ENCODE measurements at regions not wholly inside any gene's neighbourhood (a gene's known extent, or its start where the extent isn't known, plus 50 kb on each side); places are given as distances from the start of the nearest gene placed in this dataset.
"Not testable (repeated sequence)": the region's sequence is repeated elsewhere in the genome, so short reads cannot be mapped to it uniquely, and the experiment has no call there.

DNA sequence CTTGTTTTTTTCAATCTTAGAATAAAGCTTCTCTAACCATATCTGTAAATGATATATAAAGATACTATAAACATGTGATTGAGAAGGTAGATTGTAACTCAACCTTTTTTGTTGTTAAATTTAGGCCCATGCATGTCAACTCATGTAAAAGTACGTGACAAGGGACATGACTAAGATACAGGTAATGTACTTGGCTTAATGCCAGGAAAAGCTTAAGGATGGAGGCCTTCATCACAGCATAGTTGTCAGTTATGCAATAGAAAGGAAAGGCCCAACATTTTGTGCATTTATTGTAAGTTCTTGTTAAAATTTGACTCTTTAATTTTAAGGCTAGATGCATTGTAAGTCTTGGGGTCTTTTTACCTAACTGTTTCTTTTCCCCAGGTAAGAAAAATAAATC, 305.1 kb downstream of the LTN1 start:
- no peaks in the 10 kb centered on the region for H3K36me3 ChIP-seq (ENCODE audit: insufficient read depth, low read length, poor library complexity, severe bottlenecking)
- no peak for DNase-seq (ENCODE audit: low spot score)
- no TSS peak for BruUV-seq (replicated peaks)
- CTCF ChIA-PET, result no interaction called here
- intact Hi-C loops (cut with micrococcal nuclease; ENCODE audit: unreplicated experiment), result no loop called here
- H3K4me1 ChIP-seq (ENCODE audit: insufficient read depth, low read length, poor library complexity, severe bottlenecking), result no peaks in the 10 kb centered on the region
- no peaks in the 10 kb centered on the region for H3K27me3 ChIP-seq (replicated peaks; ENCODE audit: insufficient read depth, low read depth, low read length, poor library complexity)
- TF ChIP-seq EZH2 (IDR thresholded peaks at IDR 0.05; ENCODE audit: borderline replicate concordance, low read depth, low read length, poor library complexity, severe bottlenecking), result no peak
- TF ChIP-seq, protein P1, sequence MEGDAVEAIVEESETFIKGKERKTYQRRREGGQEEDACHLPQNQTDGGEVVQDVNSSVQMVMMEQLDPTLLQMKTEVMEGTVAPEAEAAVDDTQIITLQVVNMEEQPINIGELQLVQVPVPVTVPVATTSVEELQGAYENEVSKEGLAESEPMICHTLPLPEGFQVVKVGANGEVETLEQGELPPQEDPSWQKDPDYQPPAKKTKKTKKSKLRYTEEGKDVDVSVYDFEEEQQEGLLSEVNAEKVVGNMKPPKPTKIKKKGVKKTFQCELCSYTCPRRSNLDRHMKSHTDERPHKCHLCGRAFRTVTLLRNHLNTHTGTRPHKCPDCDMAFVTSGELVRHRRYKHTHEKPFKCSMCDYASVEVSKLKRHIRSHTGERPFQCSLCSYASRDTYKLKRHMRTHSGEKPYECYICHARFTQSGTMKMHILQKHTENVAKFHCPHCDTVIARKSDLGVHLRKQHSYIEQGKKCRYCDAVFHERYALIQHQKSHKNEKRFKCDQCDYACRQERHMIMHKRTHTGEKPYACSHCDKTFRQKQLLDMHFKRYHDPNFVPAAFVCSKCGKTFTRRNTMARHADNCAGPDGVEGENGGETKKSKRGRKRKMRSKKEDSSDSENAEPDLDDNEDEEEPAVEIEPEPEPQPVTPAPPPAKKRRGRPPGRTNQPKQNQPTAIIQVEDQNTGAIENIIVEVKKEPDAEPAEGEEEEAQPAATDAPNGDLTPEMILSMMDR (conservative IDR thresholded peaks at IDR 0.05; ENCODE audit: low read depth, low read length), result no peak
- POLR2A ChIA-PET (ENCODE audit: low non-redundant PET), result no interaction called here
- no peak overlapping the region for H3K27ac ChIP-seq (ENCODE audit: low read depth, low read length, poor library complexity, severe bottlenecking)
- H3K4me3 ChIP-seq (ENCODE audit: low read depth, low read length, poor library complexity, severe bottlenecking), result no peak overlapping the region
- H3K9me3 ChIP-seq (ENCODE audit: low read depth, low read length, poor library complexity, severe bottlenecking), result no peaks in the 10 kb centered on the region

DNA sequence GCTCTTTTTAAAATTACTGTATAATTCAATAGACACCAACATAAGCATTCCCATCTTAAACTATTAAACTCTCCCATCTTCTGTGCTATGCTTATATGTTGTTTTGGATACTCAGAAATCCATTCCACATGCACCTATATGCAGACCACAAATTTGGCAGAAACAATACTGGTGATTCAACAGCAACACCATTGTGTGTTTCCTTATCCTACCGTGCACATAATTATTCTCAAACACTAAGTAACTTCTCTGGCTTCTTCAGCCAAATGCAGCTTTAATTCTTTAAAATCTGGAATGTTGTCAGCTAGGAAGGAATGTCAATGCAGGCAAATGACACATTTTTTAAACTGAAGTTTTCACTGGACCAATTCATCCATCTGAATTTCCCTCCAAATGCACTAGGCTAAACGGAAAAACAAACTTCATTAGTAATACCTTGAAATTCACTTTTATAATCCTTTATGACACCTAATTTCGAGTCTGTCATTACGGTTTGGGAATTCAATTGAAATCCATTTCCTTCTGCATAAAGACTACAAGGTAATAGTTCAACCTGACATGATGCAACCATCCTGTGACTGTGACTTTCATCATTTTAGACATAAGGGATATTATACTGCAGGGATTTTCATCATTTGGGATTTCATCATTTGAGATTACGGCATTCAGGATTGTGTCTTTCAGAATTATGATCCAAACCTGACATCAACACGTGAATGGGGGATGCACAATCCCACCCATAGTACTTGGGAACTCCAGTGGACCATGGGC, 308.5 kb downstream of the LTN1 start:
- no peak overlapping the region for H3K27ac ChIP-seq (ENCODE audit: low read depth, low read length, poor library complexity, severe bottlenecking)
- no peak overlapping the region for H3K4me3 ChIP-seq (ENCODE audit: low read depth, low read length, poor library complexity, severe bottlenecking)
- no peak for DNase-seq (ENCODE audit: low spot score)
- ChIA-PET POLR2A (ENCODE audit: low non-redundant PET) (no interaction called here), CTCF (no interaction called here)
- no TSS peak for BruUV-seq (replicated peaks)
- no peaks in the 10 kb centered on the region for H3K36me3 ChIP-seq (ENCODE audit: insufficient read depth, low read length, poor library complexity, severe bottlenecking)
- TF ChIP-seq, protein P1 (conservative IDR thresholded peaks at IDR 0.05; ENCODE audit: low read depth, low read length), result no peak
- TF ChIP-seq EZH2 (IDR thresholded peaks at IDR 0.05; ENCODE audit: borderline replicate concordance, low read depth, low read length, poor library complexity, severe bottlenecking), result no peak
- H3K27me3 ChIP-seq (replicated peaks; ENCODE audit: insufficient read depth, low read depth, low read length, poor library complexity), result no peaks in the 10 kb centered on the region
- no peaks in the 10 kb centered on the region for H3K9me3 ChIP-seq (ENCODE audit: low read depth, low read length, poor library complexity, severe bottlenecking)
- intact Hi-C loops (cut with micrococcal nuclease; ENCODE audit: unreplicated experiment), result no loop called here
- H3K4me1 ChIP-seq (ENCODE audit: insufficient read depth, low read length, poor library complexity, severe bottlenecking), result no peaks in the 10 kb centered on the region

DNA sequence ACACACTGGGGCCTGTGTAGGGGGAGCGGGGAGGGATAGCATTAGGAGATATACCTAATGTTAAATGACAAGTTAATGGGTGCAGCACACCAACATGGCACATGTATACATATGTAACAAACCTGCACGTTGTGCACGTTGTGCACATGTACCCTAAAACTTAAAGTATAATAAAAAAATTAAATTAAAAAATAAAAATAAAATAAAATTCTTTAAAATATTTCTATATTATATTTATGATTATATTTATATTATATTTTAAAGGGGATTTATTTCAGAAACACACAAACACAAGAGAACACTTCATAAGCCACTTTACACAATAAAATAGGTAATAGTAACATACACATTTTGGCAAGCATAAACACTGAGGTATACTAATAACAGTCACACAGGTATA, 309.8 kb downstream of the LTN1 start:
- H3K27me3 ChIP-seq (replicated peaks; ENCODE audit: insufficient read depth, low read depth, low read length, poor library complexity); CTCF ChIA-PET; H3K27ac ChIP-seq (ENCODE audit: low read depth, low read length, poor library complexity, severe bottlenecking); H3K4me3 ChIP-seq (ENCODE audit: low read depth, low read length, poor library complexity, severe bottlenecking); H3K36me3 ChIP-seq (ENCODE audit: insufficient read depth, low read length, poor library complexity, severe bottlenecking); POLR2A ChIA-PET (ENCODE audit: low non-redundant PET); BruUV-seq (replicated peaks); H3K4me1 ChIP-seq (ENCODE audit: insufficient read depth, low read length, poor library complexity, severe bottlenecking); intact Hi-C loops (cut with micrococcal nuclease; ENCODE audit: unreplicated experiment); DNase-seq (ENCODE audit: low spot score); H3K9me3 ChIP-seq (ENCODE audit: low read depth, low read length, poor library complexity, severe bottlenecking): not testable (repeated sequence)

- H3K27me3 ChIP-seq (replicated peaks; ENCODE audit: insufficient read depth, low read depth, low read length, poor library complexity); H3K27ac ChIP-seq (ENCODE audit: low read depth, low read length, poor library complexity, severe bottlenecking); DNase-seq (ENCODE audit: low spot score); CTCF ChIA-PET; H3K9me3 ChIP-seq (ENCODE audit: low read depth, low read length, poor library complexity, severe bottlenecking); intact Hi-C loops (cut with micrococcal nuclease; ENCODE audit: unreplicated experiment); BruUV-seq (replicated peaks); POLR2A ChIA-PET (ENCODE audit: low non-redundant PET); H3K4me3 ChIP-seq (ENCODE audit: low read depth, low read length, poor library complexity, severe bottlenecking); H3K4me1 ChIP-seq (ENCODE audit: insufficient read depth, low read length, poor library complexity, severe bottlenecking); H3K36me3 ChIP-seq (ENCODE audit: insufficient read depth, low read length, poor library complexity, severe bottlenecking): not testable (repeated sequence)
Observed at GRCh38 chr21:28677096-28677495, 315.6 kb downstream of the LTN1 start.

Data from A673 (cell line).